ENCODE measurements at regions not wholly inside any gene's neighbourhood (a gene's known extent, or its start where the extent isn't known, plus 50 kb on each side); places are given as distances from the start of the nearest gene placed in this dataset.

DNA sequence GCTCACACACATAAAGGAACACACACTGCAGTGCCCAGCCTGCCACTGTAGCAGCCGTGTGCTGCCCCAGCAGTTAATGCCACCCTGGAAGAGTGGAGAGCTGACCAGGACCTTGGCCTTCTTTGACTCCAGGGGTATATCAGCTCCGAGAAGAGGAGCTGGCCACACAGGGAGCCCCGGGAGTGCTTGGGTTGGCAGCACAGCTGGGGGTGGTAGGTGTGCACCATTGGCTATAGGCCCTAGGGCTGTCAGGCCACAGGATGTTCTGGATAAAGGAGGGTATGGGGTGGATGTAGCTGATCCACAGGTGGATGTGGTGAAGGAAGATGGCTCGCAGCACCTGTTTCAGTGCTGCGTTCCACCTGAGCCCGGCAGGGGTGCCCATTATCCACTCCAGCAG, 640.5 kb downstream of the PLPP3 start:
- intact Hi-C loops (cut with micrococcal nuclease), result no loop called here

DNA sequence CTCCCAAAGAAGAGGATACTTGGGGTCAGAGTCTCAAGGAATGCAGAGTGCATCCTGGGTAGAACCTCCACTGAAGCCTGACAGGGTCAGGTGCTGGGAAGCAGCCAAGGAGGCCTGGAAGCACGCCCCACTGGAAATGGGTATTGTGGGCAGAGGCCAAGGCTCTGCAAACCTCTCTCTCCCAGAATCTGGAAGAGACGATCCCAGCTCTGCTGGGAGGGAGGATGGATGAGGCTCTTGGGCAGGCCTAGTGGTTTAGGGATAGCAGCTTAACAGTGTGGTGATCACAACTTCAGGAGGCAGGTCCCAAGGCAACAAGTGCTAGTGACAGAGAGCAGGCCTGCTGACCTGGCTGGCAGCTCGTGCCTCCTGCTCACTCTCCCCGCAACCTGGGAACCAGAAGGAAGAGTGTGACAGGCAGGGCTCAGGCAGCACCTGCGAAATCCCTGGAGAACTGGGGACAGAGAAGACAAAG, 641.0 kb downstream of the PLPP3 start:
- intact Hi-C loops (cut with micrococcal nuclease), result no loop called here

DNA sequence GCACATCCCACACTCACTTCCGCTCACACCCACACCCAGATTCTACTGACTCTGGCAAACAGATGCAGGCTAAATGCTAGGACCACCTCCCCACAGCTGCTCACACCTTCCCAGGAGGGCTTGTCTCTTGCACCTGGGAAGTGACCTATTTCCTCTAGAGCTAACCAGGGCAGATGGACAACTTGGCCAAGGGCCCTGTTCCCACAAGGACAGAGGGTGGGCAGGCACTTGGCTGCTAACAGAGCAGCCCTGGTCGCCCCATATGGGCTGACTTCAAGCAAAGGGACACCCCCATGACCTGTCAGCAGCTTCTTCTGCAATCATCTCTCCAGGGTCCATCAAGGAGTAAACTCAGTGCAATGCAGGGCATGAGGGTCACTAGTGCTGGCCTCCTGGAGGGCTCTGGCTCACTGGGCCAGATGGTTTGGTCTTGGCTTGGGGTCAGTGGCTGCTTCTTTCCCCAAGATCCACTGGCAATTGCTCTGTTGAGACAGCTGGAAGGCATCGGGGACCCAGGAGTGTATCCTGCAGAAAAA, 641.5 kb downstream of the PLPP3 start:
- intact Hi-C loops (cut with micrococcal nuclease), result no loop called here

DNA sequence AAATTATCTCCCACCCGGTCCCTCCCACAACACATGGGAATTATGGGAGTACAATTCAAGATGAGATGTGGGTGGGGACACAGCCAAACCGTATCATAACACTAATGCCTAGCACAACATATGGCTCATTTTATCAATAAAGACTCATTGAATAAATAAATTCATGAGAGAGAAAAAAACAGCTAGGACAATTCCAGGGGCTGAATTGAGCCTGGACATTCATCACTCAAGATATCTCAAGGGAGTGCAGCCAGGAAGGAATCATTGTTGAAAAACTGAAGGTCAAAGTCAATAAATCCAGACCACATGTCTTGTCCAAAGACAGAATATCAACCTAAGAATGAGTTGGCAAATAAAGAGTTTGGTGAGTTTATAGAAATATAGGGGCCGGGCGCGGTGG, 644.1 kb downstream of the PLPP3 start:
- intact Hi-C loops (cut with micrococcal nuclease), result no loop called here

GRCh38 chr1:55932402-55932801, 647.0 kb downstream of the PLPP3 start:
- intact Hi-C loops (cut with micrococcal nuclease), result no loop called here

DNA sequence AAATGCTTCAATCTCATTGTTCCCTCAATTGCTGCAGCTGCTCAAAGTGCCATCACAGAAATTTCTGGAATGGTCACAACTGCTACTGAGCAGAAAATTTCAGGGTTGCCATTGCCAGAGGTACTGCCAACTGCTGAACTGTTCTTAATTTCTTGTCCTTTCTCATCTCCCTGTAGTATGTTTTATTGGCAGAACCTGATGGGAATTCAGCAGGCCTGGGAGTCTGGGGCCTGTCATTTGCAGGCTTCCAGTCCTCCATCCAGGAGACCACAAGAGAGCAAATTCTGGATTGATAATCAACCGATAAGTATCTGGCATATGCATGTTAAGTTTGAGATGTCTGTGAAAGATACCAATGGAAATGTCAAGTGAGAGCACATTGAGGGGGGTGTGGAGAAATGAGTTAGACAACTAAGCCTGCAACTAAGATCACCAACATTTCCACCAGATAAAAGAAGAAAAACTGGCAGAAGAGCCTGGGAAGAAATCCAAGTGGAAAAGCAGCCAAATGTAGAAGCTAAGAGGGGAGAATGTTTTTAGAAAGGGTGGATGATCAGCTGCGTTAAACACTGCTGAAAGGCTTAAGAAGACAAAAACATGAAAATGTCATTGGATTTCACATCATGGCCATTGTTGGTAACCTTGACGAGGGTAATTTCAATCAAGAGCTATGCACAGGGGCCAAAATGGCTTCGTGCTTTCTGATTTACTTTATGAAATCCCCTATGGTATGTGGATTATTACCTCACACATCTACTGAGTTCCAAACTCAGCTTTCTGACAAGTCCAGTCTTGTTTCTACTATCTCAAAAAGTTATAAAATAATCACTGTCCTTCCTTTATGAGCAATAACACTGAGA, 648.1 kb downstream of the PLPP3 start:
- intact Hi-C loops (cut with micrococcal nuclease), result no loop called here

DNA sequence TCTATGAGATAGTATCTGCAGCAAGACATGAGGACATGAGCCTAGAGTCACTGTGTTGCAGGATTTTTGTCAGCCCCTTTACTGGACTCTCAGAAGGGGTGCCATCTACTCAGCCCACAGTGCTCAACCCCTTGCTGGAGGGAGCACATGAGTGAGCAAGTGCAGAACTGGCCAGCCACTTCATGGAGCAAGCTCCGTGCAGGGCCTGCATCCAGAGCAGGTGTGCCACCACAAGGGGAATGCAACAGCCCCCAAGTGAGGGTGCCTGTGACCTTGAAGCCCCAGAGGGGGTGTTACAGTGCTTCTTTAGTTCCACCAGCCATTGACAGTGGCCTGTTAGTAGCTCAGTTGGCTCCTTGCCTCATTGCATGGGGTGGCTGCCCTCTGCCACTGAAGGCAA, 649.7 kb downstream of the PLPP3 start:
- intact Hi-C loops (cut with micrococcal nuclease), result no loop called here

- intact Hi-C loops (cut with micrococcal nuclease), result no loop called here
Observed at GRCh38 chr1:55928576-55928975, 650.8 kb downstream of the PLPP3 start.

- intact Hi-C loops (cut with micrococcal nuclease), result no loop called here
Observed at GRCh38 chr1:55927702-55928290, 651.6 kb downstream of the PLPP3 start.

- intact Hi-C loops (cut with micrococcal nuclease), result no loop called here
Observed at GRCh38 chr1:55926906-55927471, 652.4 kb downstream of the PLPP3 start.

DNA sequence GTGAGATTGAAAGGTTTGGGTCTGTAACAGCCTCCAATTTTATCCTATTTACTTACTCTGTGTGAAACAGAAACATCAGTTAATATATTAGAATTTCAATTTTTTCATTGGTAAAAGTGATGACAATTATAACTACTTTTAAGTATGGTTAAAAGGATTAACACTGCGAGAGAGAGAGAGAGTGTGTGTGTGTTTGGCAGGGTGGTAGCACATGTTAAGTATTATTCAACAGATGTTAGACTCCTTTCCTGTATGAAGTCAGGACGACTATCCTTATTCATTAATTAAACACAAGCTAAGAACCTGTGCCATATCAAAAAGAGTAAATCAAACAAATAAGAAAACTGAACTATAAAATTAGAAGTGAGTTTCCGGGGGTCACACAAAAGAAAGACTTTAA, 662.5 kb downstream of the PLPP3 start:
- intact Hi-C loops (cut with micrococcal nuclease), result no loop called here

- intact Hi-C loops (cut with micrococcal nuclease), result no loop called here
Observed at GRCh38 chr1:55916481-55916880, 662.9 kb downstream of the PLPP3 start.

DNA sequence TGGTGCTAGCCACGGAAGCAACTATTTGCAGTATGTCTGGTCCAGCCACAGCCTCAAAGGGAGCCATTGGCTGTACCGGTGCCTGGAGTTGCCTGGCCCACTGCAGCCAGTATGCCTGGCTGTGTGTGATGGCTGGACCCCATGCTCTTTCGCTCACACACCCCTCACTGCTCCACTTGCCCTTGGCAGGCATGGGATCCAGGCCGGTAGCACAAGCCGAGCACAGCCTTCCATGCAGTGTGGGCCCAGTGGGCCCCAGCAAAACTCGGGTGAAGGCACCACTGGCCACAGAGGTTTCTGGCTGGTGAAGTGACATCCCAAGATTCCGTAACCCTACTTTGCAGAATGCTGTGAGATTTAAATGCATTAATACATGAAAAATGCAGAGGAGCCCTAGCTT, 665.8 kb downstream of the PLPP3 start:
- intact Hi-C loops (cut with micrococcal nuclease), result no loop called here

GRCh38 chr1:55912438-55912837, 666.9 kb downstream of the PLPP3 start:
- intact Hi-C loops (cut with micrococcal nuclease), result no loop called here

DNA sequence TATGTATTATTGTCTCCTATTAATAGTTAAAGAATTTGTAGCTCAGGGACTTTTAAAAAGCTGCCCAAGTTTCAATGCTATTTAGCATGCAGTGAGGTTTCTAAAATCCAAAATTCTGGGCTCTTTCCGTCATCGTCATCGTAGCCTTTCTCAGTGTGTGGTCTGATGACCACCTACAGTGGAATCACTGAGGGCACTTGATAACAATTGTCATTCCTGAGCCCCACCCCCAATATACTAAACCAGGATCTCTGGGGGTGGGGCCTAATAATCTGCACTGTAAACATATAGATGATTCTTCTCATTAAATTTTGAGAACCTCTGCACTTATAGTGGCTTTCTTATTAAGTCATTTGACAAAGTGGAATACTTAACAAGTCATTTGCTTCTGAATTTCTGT, 674.8 kb downstream of the PLPP3 start:
- intact Hi-C loops (cut with micrococcal nuclease), result no loop called here

GRCh38 chr1:55898181-55898580, 681.2 kb downstream of the PLPP3 start:
- intact Hi-C loops (cut with micrococcal nuclease), result no loop called here

DNA sequence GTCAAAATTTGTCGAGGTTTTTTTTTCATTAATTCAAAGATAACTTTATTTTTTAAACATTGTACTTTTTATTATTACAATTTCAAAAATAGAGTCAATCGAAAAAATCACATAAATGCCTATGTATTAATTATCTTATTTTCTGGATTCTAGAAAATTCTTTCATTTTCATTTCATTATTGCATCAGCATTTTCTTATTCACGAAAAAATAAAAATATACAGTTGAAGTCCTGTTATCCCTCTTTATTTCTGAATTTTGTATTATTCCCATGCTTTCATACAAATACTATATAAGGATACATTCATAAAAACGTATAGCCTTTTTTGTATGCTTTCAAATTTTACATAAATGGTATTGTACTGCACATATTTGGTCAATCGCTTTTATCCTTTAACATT, 681.0 kb upstream of the USP24 start:
- intact Hi-C loops (cut with micrococcal nuclease), result no loop called here

DNA sequence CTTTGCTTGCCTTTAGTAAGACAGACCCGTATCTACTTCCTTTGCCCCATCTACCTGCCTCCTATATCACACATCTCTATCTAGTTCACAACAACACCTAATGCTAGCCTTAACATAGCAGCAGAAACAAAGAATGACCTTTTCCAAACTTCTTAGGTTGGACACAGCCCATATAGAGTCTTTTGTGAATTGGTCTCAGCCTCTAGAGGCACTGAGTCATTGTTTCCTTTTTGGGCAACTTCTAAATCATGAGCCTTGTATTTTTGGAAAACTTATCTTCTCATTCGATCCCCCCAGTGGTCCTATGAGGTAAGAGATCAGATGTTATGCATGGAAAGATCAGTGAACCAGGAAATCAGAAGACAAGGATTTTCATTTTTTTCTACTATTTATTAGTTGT, 679.4 kb upstream of the USP24 start:
- intact Hi-C loops (cut with micrococcal nuclease), result loop anchor here (5.0 kb wide), 2 partner anchors 417 to 517 kb away; no protein-coding TSS in a partner anchor

DNA sequence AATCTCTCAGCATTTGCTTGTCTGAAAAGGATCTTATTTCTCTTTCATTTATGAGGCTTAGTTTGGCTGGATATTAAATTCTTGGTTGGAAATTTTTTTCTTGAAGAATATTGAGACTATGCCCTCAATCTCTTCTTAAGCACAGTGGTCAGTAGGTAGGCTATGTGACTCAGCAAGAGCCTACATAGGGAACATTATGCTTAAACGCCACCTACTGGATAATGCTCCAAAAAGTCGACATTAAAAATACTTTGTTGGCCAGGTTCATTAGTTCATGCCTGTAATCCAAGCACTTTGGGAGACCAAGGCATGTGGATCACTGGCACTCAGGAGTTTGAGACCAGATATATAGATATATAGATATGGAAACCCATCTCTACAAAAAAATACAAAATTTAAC, 678.0 kb upstream of the USP24 start:
- intact Hi-C loops (cut with micrococcal nuclease), result loop anchor here (2.0 to 5.0 kb wide), 3 partner anchors 416 to 608 kb away; no protein-coding TSS in a partner anchor

- intact Hi-C loops (cut with micrococcal nuclease), result no loop called here
Observed at GRCh38 chr1:55888685-55889317, 673.6 kb upstream of the USP24 start.

GRCh38 chr1:55886856-55887712, 671.9 kb upstream of the USP24 start:
- intact Hi-C loops (cut with micrococcal nuclease), result no loop called here
